ENCODE measurements at regions not wholly inside any gene's neighbourhood (a gene's known extent, or its start where the extent isn't known, plus 50 kb on each side); places are given as distances from the start of the nearest gene placed in this dataset.

DNA sequence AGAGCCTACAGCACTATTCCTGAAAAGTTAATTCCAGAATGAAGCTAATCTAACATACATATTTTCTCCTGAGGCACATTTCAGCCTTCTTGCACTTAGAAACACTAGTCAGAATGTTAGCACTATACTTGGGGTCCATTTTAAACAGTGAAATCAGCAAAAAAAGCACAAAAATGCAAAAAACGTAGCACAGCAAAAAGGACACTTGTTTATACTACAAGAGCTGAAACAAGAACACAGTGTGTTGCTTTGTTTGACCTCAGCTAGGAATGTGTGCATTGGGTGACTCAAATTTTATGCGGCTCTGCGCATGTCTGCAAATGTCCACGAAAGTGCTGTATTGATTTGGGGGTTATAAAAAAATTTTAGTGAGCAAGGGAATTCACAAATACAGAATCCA, 226.2 kb downstream of the KCNRG start:
- no peaks in the 10 kb centered on the region for H3K9me3 ChIP-seq (ENCODE audit: control insufficient read depth, insufficient read depth, low read depth, low read length)
- H3K27ac ChIP-seq (ENCODE audit: insufficient read depth, low read length), result no peak overlapping the region
- H3K79me2 ChIP-seq (ENCODE audit: control insufficient read depth, insufficient read depth, low read length), result no peaks in the 10 kb centered on the region
- no peak overlapping the region for H3K9ac ChIP-seq (ENCODE audit: insufficient read depth, low read length)
- peak in 1 of 2 donors; percentile 52 for DNase-seq (ENCODE audit: low read depth in 2 of 2)
- no peaks in the 10 kb centered on the region for H3K27me3 ChIP-seq (ENCODE audit: control insufficient read depth, insufficient read depth, low read length)
- H3K4me2 ChIP-seq (ENCODE audit: extremely low read depth, insufficient read depth, low read length), result no peak overlapping the region
- TF ChIP-seq CTCF (conservative IDR thresholded peaks at IDR 0.05 in 1 of 2, IDR thresholded peaks at IDR 0.05 in 1 of 2; ENCODE audit: low read depth in 1 of 2, low read length in 2 of 2) (no peak), EZH2 (IDR thresholded peaks at IDR 0.05; ENCODE audit: low read length, missing control alignments) (no peak)
- no peak overlapping the region for H2AFZ ChIP-seq (ENCODE audit: low read length)
- no peaks in the 10 kb centered on the region for H3K36me3 ChIP-seq (ENCODE audit: control insufficient read depth, insufficient read depth, low read length)
- peaks cover 7% of the 10 kb centered on the region for H3K4me1 ChIP-seq (ENCODE audit: control insufficient read depth, extremely low read depth, insufficient read depth, low read length)
- no peak overlapping the region for H3K4me3 ChIP-seq (replicated peaks in 1 of 4; ENCODE audit: control extremely low read depth in 1 of 4, insufficient read depth in 1 of 4, low read depth in 3 of 4, low read length in 4 of 4)
- no peaks in the 10 kb centered on the region for H4K20me1 ChIP-seq (ENCODE audit: control insufficient read depth, extremely low read depth, insufficient read depth, low read length)

DNA sequence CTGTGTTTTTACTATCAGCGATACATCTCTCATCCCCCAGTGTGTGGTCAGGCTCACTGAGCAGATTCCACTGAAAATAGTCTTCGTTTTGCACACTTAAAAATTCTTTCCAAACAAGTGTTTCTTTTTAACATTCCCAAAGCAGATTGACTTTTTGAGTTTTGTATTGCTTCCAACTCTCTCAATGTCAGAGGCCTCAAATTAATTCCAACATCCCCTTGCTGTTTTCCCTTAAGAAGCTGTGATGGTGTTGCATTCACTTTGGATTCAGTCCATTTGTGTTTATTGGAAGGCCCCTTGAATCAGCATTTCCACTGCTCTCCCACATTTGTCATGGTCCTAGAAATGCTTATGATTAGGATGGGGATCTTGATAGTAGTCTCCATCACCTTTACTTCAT, 228.7 kb downstream of the KCNRG start:
- Histone ChIP-seq H3K27me3 (ENCODE audit: control insufficient read depth, insufficient read depth, low read length) (no peaks in the 10 kb centered on the region), H2AFZ (ENCODE audit: low read length) (no peak overlapping the region), H3K36me3 (ENCODE audit: control insufficient read depth, insufficient read depth, low read length) (no peaks in the 10 kb centered on the region), H3K79me2 (ENCODE audit: control insufficient read depth, insufficient read depth, low read length) (no peaks in the 10 kb centered on the region), H4K20me1 (ENCODE audit: control insufficient read depth, extremely low read depth, insufficient read depth, low read length) (no peaks in the 10 kb centered on the region), H3K9me3 (ENCODE audit: control insufficient read depth, insufficient read depth, low read depth, low read length) (no peaks in the 10 kb centered on the region), H3K4me3 (replicated peaks in 1 of 4; ENCODE audit: control extremely low read depth in 1 of 4, insufficient read depth in 1 of 4, low read depth in 3 of 4, low read length in 4 of 4) (no peak overlapping the region), H3K9ac (ENCODE audit: insufficient read depth, low read length) (no peak overlapping the region), H3K27ac (ENCODE audit: insufficient read depth, low read length) (no peak overlapping the region), H3K4me1 (ENCODE audit: control insufficient read depth, extremely low read depth, insufficient read depth, low read length) (peaks cover 7% of the 10 kb centered on the region), H3K4me2 (ENCODE audit: extremely low read depth, insufficient read depth, low read length) (no peak overlapping the region)
- TF ChIP-seq EZH2 (IDR thresholded peaks at IDR 0.05; ENCODE audit: low read length, missing control alignments) (no peak), CTCF (conservative IDR thresholded peaks at IDR 0.05 in 1 of 2, IDR thresholded peaks at IDR 0.05 in 1 of 2; ENCODE audit: low read depth in 1 of 2, low read length in 2 of 2) (no peak)
- DNase-seq (ENCODE audit: low read depth in 2 of 2), result no peak

DNA sequence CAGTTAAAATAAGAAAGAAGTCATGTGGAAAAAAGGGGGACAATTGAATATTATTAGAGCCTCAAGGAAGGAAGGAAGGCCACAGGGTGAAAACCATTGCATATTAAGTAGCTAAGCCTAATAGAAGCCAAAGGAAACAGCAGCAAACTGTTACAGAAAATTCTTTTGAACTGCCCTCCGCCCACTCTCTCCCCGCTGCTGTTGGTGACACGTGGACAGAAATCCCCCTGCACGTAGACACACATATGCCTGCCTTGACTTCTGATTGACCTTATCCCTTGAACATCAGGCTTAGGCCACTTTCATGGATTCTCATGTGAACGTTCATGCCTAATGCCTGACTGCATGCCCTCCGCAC, 229.1 kb downstream of the KCNRG start:
- DNase-seq (ENCODE audit: low read depth in 2 of 2), result peak in 1 of 2 donors; percentile 19
- Histone ChIP-seq H4K20me1 (ENCODE audit: control insufficient read depth, extremely low read depth, insufficient read depth, low read length) (no peaks in the 10 kb centered on the region), H3K79me2 (ENCODE audit: control insufficient read depth, insufficient read depth, low read length) (no peaks in the 10 kb centered on the region), H3K27me3 (ENCODE audit: control insufficient read depth, insufficient read depth, low read length) (peaks cover 2% of the 10 kb centered on the region), H3K27ac (ENCODE audit: insufficient read depth, low read length) (no peak overlapping the region), H3K4me1 (ENCODE audit: control insufficient read depth, extremely low read depth, insufficient read depth, low read length) (peaks cover 7% of the 10 kb centered on the region), H3K9ac (ENCODE audit: insufficient read depth, low read length) (no peak overlapping the region), H3K4me2 (ENCODE audit: extremely low read depth, insufficient read depth, low read length) (peak overlapping the region; percentile 21), H3K9me3 (ENCODE audit: control insufficient read depth, insufficient read depth, low read depth, low read length) (no peaks in the 10 kb centered on the region), H3K36me3 (ENCODE audit: control insufficient read depth, insufficient read depth, low read length) (no peaks in the 10 kb centered on the region), H2AFZ (ENCODE audit: low read length) (no peak overlapping the region), H3K4me3 (replicated peaks in 1 of 4; ENCODE audit: control extremely low read depth in 1 of 4, insufficient read depth in 1 of 4, low read depth in 3 of 4, low read length in 4 of 4) (no peak overlapping the region)
- TF ChIP-seq CTCF (conservative IDR thresholded peaks at IDR 0.05 in 1 of 2, IDR thresholded peaks at IDR 0.05 in 1 of 2; ENCODE audit: low read depth in 1 of 2, low read length in 2 of 2) (no peak), EZH2 (IDR thresholded peaks at IDR 0.05; ENCODE audit: low read length, missing control alignments) (no peak)

Data from fibroblast of lung (primary cell).